ENCODE measurements at regions not wholly inside any gene's neighbourhood (a gene's known extent, or its start where the extent isn't known, plus 50 kb on each side); places are given as distances from the start of the nearest gene placed in this dataset.

DNA sequence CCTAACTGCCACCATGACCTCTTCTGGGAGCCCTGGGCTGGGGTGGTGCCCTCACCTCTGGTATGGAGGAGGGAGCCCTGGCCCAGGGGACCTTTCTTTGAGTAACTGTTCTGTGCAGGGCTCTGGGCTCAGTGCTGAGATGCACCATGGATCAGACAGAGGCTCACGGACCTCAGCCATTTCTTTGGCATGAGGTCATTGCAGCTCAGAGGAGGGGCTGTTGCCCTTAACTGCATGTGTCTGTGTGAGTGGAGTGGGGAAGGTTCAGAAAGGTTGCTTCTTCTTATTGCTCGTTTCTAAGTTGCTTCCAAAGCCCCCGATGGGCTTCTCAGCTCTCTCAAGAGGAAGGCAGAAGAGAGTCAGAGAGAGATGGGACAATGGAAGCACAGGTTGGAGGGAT lies 233.9 kb downstream of the RPS24 start:
- Histone ChIP-seq H3K4me1 (ENCODE audit: control insufficient read depth, insufficient read depth, low read length) (no peaks in the 10 kb centered on the region), H3K36me3 (ENCODE audit: control insufficient read depth, insufficient read depth, low read length) (no peaks in the 10 kb centered on the region), H3K9ac (ENCODE audit: low read depth, low read length) (no peak overlapping the region), H3K27me3 (ENCODE audit: control insufficient read depth, insufficient read depth, low read length) (no peaks in the 10 kb centered on the region), H3K9me3 (ENCODE audit: control insufficient read depth, insufficient read depth, low read length) (no peaks in the 10 kb centered on the region), H3K4me3 (ENCODE audit: low read depth, low read length) (no peak overlapping the region)

- H3K9me3 ChIP-seq (ENCODE audit: control insufficient read depth, insufficient read depth, low read length) = no peaks in the 10 kb centered on the region
- H3K4me1 ChIP-seq (ENCODE audit: control insufficient read depth, insufficient read depth, low read length) = no peaks in the 10 kb centered on the region
- H3K9ac ChIP-seq (ENCODE audit: low read depth, low read length) = no peak overlapping the region
- H3K27me3 ChIP-seq (ENCODE audit: control insufficient read depth, insufficient read depth, low read length) = no peaks in the 10 kb centered on the region
- no peak overlapping the region for H3K4me3 ChIP-seq (ENCODE audit: low read depth, low read length)
- H3K36me3 ChIP-seq (ENCODE audit: control insufficient read depth, insufficient read depth, low read length) = no peaks in the 10 kb centered on the region
Measured at GRCh38 chr10:78269060-78269459, 235.4 kb downstream of the RPS24 start.

- Histone ChIP-seq H3K4me1 (ENCODE audit: control insufficient read depth, insufficient read depth, low read length) (no peaks in the 10 kb centered on the region), H3K4me3 (ENCODE audit: low read depth, low read length) (no peak overlapping the region), H3K27me3 (ENCODE audit: control insufficient read depth, insufficient read depth, low read length) (no peaks in the 10 kb centered on the region), H3K9ac (ENCODE audit: low read depth, low read length) (no peak overlapping the region), H3K9me3 (ENCODE audit: control insufficient read depth, insufficient read depth, low read length) (no peaks in the 10 kb centered on the region), H3K36me3 (ENCODE audit: control insufficient read depth, insufficient read depth, low read length) (no peaks in the 10 kb centered on the region)
Measured at GRCh38 chr10:78272329-78272728, 238.7 kb downstream of the RPS24 start.

DNA sequence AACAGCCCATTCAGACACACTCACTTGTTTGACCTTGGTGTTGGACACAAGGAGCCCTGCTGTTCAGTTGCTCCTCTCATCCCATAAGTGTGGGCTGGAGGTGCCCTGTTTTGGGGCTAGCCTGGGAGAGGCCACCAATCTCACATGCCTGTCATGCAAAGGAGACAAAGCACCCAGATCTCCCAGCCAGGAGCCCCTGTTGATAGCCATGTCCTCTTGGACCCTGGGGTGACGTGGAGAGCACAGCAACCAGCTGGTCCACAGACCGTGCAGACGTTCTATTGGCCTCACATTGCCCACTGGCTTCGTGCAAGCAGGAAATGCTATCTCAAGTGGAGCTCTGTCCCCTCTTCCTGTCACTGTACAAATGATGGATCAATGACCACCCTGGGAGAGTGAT lies 240.8 kb downstream of the RPS24 start:
- H3K27me3 ChIP-seq (ENCODE audit: control insufficient read depth, insufficient read depth, low read length) = no peaks in the 10 kb centered on the region
- H3K9ac ChIP-seq (ENCODE audit: low read depth, low read length) = no peak overlapping the region
- no peaks in the 10 kb centered on the region for H3K9me3 ChIP-seq (ENCODE audit: control insufficient read depth, insufficient read depth, low read length)
- H3K4me3 ChIP-seq (ENCODE audit: low read depth, low read length) = no peak overlapping the region
- no peaks in the 10 kb centered on the region for H3K4me1 ChIP-seq (ENCODE audit: control insufficient read depth, insufficient read depth, low read length)
- no peaks in the 10 kb centered on the region for H3K36me3 ChIP-seq (ENCODE audit: control insufficient read depth, insufficient read depth, low read length)

- no peaks in the 10 kb centered on the region for H3K36me3 ChIP-seq (ENCODE audit: control insufficient read depth, insufficient read depth, low read length)
- H3K4me1 ChIP-seq (ENCODE audit: control insufficient read depth, insufficient read depth, low read length) = no peaks in the 10 kb centered on the region
- no peaks in the 10 kb centered on the region for H3K27me3 ChIP-seq (ENCODE audit: control insufficient read depth, insufficient read depth, low read length)
- H3K9ac ChIP-seq (ENCODE audit: low read depth, low read length) = no peak overlapping the region
- H3K4me3 ChIP-seq (ENCODE audit: low read depth, low read length) = no peak overlapping the region
- H3K9me3 ChIP-seq (ENCODE audit: control insufficient read depth, insufficient read depth, low read length) = no peaks in the 10 kb centered on the region
Measured at GRCh38 chr10:78276139-78276538, 242.5 kb downstream of the RPS24 start.

DNA sequence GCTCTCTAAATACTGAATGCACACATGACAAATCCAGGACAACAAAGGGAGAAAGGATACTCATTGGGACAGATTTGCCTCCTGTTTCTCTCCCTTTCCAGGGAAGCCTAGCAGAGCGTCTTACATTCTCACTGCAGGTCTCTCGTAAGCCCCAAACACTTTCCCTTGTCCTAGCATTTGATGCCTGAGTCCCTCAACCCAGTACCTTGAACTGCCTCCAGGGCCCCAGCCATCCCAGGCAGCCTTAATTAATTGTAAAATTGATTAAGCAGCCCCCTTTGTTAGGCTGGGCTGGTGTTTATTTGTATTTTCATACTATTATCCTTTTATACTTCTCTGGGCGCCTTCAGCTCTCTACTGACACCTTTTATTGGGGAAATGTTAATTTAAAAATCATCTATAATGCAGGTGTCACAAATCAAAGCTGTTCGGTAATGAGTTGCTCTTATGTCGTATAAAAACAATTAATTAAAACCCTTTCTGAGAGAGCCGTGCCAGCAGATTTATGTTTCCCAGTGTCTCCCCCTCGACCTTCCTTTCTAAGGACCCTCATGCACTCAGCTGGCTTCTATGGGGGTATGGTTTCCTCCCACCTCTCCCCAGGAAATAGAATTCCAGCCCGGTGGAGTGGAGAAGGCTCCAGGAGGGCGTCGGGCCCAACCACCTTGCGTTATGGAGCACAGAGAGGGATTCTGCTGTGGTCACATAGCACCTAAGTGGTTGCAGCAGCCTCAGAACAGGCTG lies 243.8 kb downstream of the RPS24 start:
- Histone ChIP-seq H3K9me3 (ENCODE audit: control insufficient read depth, insufficient read depth, low read length) (no peaks in the 10 kb centered on the region), H3K36me3 (ENCODE audit: control insufficient read depth, insufficient read depth, low read length) (no peaks in the 10 kb centered on the region), H3K9ac (ENCODE audit: low read depth, low read length) (no peak overlapping the region), H3K4me1 (ENCODE audit: control insufficient read depth, insufficient read depth, low read length) (no peaks in the 10 kb centered on the region), H3K27me3 (ENCODE audit: control insufficient read depth, insufficient read depth, low read length) (no peaks in the 10 kb centered on the region), H3K4me3 (ENCODE audit: low read depth, low read length) (no peak overlapping the region)

DNA sequence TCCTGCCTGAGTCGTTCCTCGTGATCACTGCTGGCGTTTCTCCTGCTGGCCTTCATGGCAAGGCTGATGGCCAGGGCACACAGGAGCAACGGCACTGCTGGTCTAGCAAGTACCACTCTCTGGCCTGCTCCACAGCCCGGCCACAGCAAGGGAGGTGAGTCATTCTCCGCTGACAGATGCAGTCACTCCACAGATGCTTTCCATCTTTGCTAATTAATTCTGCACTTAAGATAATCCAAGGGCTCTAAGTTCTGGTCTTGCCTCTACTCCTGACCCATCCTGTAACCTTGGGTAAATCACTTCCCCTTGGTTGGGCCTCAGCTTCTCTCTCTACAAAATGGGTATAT lies 244.4 kb downstream of the RPS24 start:
- H3K9me3 ChIP-seq (ENCODE audit: control insufficient read depth, insufficient read depth, low read length) = no peaks in the 10 kb centered on the region
- no peaks in the 10 kb centered on the region for H3K27me3 ChIP-seq (ENCODE audit: control insufficient read depth, insufficient read depth, low read length)
- H3K9ac ChIP-seq (ENCODE audit: low read depth, low read length) = no peak overlapping the region
- H3K36me3 ChIP-seq (ENCODE audit: control insufficient read depth, insufficient read depth, low read length) = no peaks in the 10 kb centered on the region
- H3K4me1 ChIP-seq (ENCODE audit: control insufficient read depth, insufficient read depth, low read length) = peaks cover 3% of the 10 kb centered on the region
- H3K4me3 ChIP-seq (ENCODE audit: low read depth, low read length) = no peak overlapping the region

GRCh38 chr10:78279756-78280155 lies 246.1 kb downstream of the RPS24 start:
- Histone ChIP-seq H3K36me3 (ENCODE audit: control insufficient read depth, insufficient read depth, low read length) (no peaks in the 10 kb centered on the region), H3K4me1 (ENCODE audit: control insufficient read depth, insufficient read depth, low read length) (peaks cover 6% of the 10 kb centered on the region), H3K9ac (ENCODE audit: low read depth, low read length) (no peak overlapping the region), H3K27me3 (ENCODE audit: control insufficient read depth, insufficient read depth, low read length) (no peaks in the 10 kb centered on the region), H3K9me3 (ENCODE audit: control insufficient read depth, insufficient read depth, low read length) (no peaks in the 10 kb centered on the region), H3K4me3 (ENCODE audit: low read depth, low read length) (no peak overlapping the region)

DNA sequence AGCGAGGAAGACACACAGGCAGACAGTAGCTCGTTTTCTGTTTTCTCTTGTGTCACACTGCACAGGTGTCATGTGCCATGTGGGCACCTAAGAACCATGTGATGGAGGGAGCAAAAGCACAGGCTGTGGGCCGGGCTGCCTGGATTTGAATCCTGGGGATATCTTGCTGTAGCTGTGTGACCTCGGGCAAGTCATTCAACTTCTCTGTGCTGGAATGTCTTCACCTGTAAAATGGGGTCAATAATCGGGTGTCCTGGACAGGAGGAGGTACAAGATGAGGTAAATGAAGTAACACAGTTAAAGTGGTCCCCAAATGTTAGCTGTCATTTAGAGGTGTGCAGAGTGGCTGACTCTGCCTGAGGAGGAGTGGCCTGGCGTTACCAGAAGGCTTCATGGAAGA lies 246.9 kb downstream of the RPS24 start:
- no peaks in the 10 kb centered on the region for H3K9me3 ChIP-seq (ENCODE audit: control insufficient read depth, insufficient read depth, low read length)
- H3K27me3 ChIP-seq (ENCODE audit: control insufficient read depth, insufficient read depth, low read length) = no peaks in the 10 kb centered on the region
- no peaks in the 10 kb centered on the region for H3K36me3 ChIP-seq (ENCODE audit: control insufficient read depth, insufficient read depth, low read length)
- H3K9ac ChIP-seq (ENCODE audit: low read depth, low read length) = no peak overlapping the region
- H3K4me1 ChIP-seq (ENCODE audit: control insufficient read depth, insufficient read depth, low read length) = peaks cover 6% of the 10 kb centered on the region
- H3K4me3 ChIP-seq (ENCODE audit: low read depth, low read length) = no peak overlapping the region

DNA sequence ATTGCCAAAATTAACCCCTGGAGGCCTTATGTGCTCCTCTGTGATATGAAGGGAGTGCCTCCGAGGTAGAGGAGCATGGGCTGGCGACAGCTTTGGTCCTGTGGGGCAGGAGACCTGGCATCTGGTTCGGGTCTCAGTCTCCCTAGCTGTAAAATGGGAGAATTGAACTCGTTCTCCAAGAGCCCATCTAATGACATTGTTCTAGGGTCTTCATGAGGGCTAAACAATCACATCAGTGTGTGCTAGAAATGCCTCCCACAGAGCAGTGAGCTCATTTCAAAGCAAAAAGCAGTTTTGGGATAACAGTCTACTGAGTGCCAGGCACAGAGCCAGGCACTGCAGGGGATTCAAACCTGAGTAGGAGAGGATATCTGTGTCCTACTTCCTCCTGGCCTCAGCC lies 248.0 kb downstream of the RPS24 start:
- H3K36me3 ChIP-seq (ENCODE audit: control insufficient read depth, insufficient read depth, low read length) = no peaks in the 10 kb centered on the region
- no peak overlapping the region for H3K4me3 ChIP-seq (ENCODE audit: low read depth, low read length)
- H3K9ac ChIP-seq (ENCODE audit: low read depth, low read length) = no peak overlapping the region
- no peaks in the 10 kb centered on the region for H3K9me3 ChIP-seq (ENCODE audit: control insufficient read depth, insufficient read depth, low read length)
- H3K27me3 ChIP-seq (ENCODE audit: control insufficient read depth, insufficient read depth, low read length) = no peaks in the 10 kb centered on the region
- peaks cover 6% of the 10 kb centered on the region for H3K4me1 ChIP-seq (ENCODE audit: control insufficient read depth, insufficient read depth, low read length)

GRCh38 chr10:78283069-78283682 lies 249.5 kb downstream of the RPS24 start:
- Histone ChIP-seq H3K9ac (ENCODE audit: low read depth, low read length) (no peak overlapping the region), H3K36me3 (ENCODE audit: control insufficient read depth, insufficient read depth, low read length) (no peaks in the 10 kb centered on the region), H3K4me3 (ENCODE audit: low read depth, low read length) (no peak overlapping the region), H3K9me3 (ENCODE audit: control insufficient read depth, insufficient read depth, low read length) (no peaks in the 10 kb centered on the region), H3K4me1 (ENCODE audit: control insufficient read depth, insufficient read depth, low read length) (peaks cover 6% of the 10 kb centered on the region), H3K27me3 (ENCODE audit: control insufficient read depth, insufficient read depth, low read length) (no peaks in the 10 kb centered on the region)

DNA sequence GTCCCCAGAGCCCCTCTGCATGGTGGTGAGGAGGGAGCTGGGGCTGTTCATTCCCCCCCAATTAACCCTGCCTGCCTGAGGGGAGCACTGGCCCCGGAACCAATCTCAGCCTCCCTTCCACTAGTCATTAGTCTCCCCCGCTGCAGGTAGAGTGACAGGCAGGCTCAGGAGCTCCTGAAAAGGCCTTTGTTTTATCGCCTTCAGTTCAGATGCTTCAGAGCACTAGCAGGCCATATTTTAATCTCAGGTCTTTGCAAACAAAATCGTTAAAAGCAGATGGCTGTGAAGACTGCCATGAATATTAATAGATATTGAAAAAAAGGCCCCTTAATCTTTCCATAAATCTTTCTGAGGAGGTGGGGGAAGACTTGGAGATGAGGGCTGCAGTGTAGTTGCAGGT lies 250.7 kb downstream of the RPS24 start:
- Histone ChIP-seq H3K9ac (ENCODE audit: low read depth, low read length) (no peak overlapping the region), H3K4me1 (ENCODE audit: control insufficient read depth, insufficient read depth, low read length) (peaks cover 6% of the 10 kb centered on the region), H3K4me3 (ENCODE audit: low read depth, low read length) (no peak overlapping the region), H3K36me3 (ENCODE audit: control insufficient read depth, insufficient read depth, low read length) (no peaks in the 10 kb centered on the region), H3K9me3 (ENCODE audit: control insufficient read depth, insufficient read depth, low read length) (no peaks in the 10 kb centered on the region), H3K27me3 (ENCODE audit: control insufficient read depth, insufficient read depth, low read length) (no peaks in the 10 kb centered on the region)
